Suppressor macrophage treated with lipopolysaccharide for 4 hours (primary cell): ENCODE measurements at regions not wholly inside any gene's neighbourhood (a gene's known extent, or its start where the extent isn't known, plus 50 kb on each side); places are given as distances from the start of the nearest gene placed in this dataset.
"Not testable (repeated sequence)": the region's sequence is repeated elsewhere in the genome, so short reads cannot be mapped to it uniquely, and the experiment has no call there.

Source experiments
- DNase-seq: peaks from one replicate; pipeline ENCODE4 v3.0.0-alpha.2; 2020

- not testable (repeated sequence) for DNase-seq
Observed at GRCh38 chr13:112286733-112287132, 89.4 kb upstream of the SPACA7 start.

- DNase-seq, result no peak
Observed at GRCh38 chr13:112320303-112320702, 55.9 kb upstream of the SPACA7 start.

- DNase-seq, result no peak
Observed at GRCh38 chr13:112322557-112322956, 53.6 kb upstream of the SPACA7 start.

GRCh38 chr13:112324116-112324515 is 52.0 kb upstream of the SPACA7 start:
- no peak for DNase-seq

- DNase-seq, result no peak
Observed at GRCh38 chr13:112325142-112325808, 50.9 kb upstream of the SPACA7 start.

- no peak for DNase-seq
Observed at GRCh38 chr13:112325920-112326645, 50.1 kb upstream of the SPACA7 start.
